Activated T-cell treated with anti-CD3 and anti-CD28 coated beads, Interleukin-2, amount 50 U/mL, for 4 hours (primary cell): ENCODE measurements at regions not wholly inside any gene's neighbourhood (a gene's known extent, or its start where the extent isn't known, plus 50 kb on each side); places are given as distances from the start of the nearest gene placed in this dataset.
"Not testable (repeated sequence)": the region's sequence is repeated elsewhere in the genome, so short reads cannot be mapped to it uniquely, and the experiment has no call there.

Source experiments
- ATAC-seq, 2 donors: fragments of 200-7000 bp; cut with Tn5 transposase; one replicate each; pipeline ENCODE4 v1.10.0; 2021
- DNase-seq: peaks from one replicate; pipeline ENCODE4 v3.0.0-alpha.2; 2020
- H3K27me3 Mint-ChIP-seq: one replicate; pipeline ENCODE4 v1.8.0; 2021; ENCODE audit warnings: low read depth, mixed read lengths
- H3K36me3 Mint-ChIP-seq: one replicate; pipeline ENCODE4 v1.8.0; 2022; ENCODE audit warnings: mixed read lengths; ENCODE audit not compliant: insufficient read depth
- H3K4me1 Mint-ChIP-seq: one replicate; pipeline ENCODE4 v1.8.0; 2021; ENCODE audit warnings: low read depth, mixed read lengths
- H3K4me3 Mint-ChIP-seq: one replicate; pipeline ENCODE4 v1.8.0; 2021; ENCODE audit warnings: mild to moderate bottlenecking, moderate library complexity, mixed read lengths
- H3K9me3 Mint-ChIP-seq: one replicate; pipeline ENCODE4 v1.8.0; 2021; ENCODE audit warnings: mixed read lengths

GRCh38 chr18:26637324-26637723 lies 89.0 kb upstream of the KCTD1 start:
- Mint-ChIP-seq H3K4me1 (no peaks in the 10 kb centered on the region), H3K9me3 (no peaks in the 10 kb centered on the region), H3K27me3 (no peaks in the 10 kb centered on the region), H3K4me3 (no peak overlapping the region), H3K36me3 (no peaks in the 10 kb centered on the region)
- ATAC-seq (no peak), DNase-seq (no peak)

DNA sequence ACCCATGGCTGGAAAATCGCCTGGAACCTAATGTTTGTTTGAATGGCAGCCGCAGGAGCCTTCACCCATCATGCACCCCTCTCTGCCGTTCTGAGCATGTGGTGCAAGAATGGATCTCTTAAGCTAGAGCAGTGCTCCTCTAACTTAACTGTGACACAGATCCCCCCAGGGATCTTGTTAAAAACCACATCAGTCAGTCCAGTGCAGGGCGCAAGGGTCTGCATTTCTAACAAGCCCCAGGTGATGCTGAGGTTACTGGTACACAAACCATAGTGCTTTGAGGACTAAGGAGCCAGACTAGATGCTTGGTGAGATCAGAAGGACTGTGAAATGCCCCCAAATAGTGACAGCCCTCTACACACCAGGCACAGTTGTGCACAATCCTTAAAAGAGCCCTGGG lies 87.1 kb upstream of the KCTD1 start:
- ATAC-seq: no peak
- Mint-ChIP-seq H3K27me3 (no peaks in the 10 kb centered on the region), H3K9me3 (no peaks in the 10 kb centered on the region), H3K36me3 (no peaks in the 10 kb centered on the region), H3K4me1 (no peaks in the 10 kb centered on the region), H3K4me3 (no peak overlapping the region)
- no peak for DNase-seq

DNA sequence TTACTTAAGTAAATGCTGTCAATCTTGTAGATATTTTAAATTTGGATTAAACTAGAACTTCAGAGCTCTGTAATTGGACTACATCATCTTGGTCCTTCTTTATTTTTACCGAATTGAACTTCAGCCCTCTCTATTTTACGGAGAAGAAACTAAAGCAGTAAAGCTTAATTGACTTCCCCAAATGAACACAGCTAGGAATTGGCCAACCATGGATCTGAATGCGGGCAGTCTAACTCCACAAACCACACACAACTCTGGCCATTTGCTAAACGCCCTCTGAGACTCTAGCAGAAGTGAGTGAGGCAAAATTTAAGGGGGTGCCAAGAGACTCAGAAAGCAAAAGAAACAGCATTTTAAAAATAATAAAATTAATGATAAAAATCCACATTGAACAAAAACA lies 86.3 kb upstream of the KCTD1 start:
- no peaks in the 10 kb centered on the region for H3K27me3 Mint-ChIP-seq
- H3K4me1 Mint-ChIP-seq: no peaks in the 10 kb centered on the region
- no peaks in the 10 kb centered on the region for H3K9me3 Mint-ChIP-seq
- no peak overlapping the region for H3K4me3 Mint-ChIP-seq
- DNase-seq (no peak), ATAC-seq (no peak)
- H3K36me3 Mint-ChIP-seq: no peaks in the 10 kb centered on the region

DNA sequence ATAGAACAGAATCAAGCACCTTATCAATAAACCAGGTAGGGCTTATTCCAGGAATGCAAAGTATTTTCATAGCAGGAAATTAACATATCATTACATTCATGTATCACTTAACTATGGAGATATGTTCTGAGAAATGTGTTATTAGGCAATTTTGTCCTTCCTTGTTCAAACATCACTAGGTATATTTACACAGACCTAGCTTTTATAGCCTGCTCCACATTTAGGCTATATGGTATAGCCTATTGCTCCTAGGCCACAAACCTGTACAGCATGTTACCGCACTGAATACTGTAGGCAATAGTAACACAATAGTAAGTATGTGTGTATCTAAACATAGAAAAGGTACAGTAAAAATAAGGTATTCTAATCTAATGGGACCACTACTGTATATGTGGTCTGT lies 82.8 kb upstream of the KCTD1 start:
- peaks cover 7% of the 10 kb centered on the region for H3K27me3 Mint-ChIP-seq
- DNase-seq: no peak
- H3K4me1 Mint-ChIP-seq: no peaks in the 10 kb centered on the region
- ATAC-seq: no peak
- H3K36me3 Mint-ChIP-seq: no peaks in the 10 kb centered on the region
- H3K4me3 Mint-ChIP-seq: no peak overlapping the region
- H3K9me3 Mint-ChIP-seq: no peaks in the 10 kb centered on the region

GRCh38 chr18:26630596-26630995 lies 82.2 kb upstream of the KCTD1 start:
- Mint-ChIP-seq H3K4me1 (no peaks in the 10 kb centered on the region), H3K36me3 (no peaks in the 10 kb centered on the region), H3K27me3 (peaks cover 7% of the 10 kb centered on the region), H3K9me3 (peaks cover 3% of the 10 kb centered on the region), H3K4me3 (no peak overlapping the region)
- DNase-seq (no peak), ATAC-seq (no peak)

DNA sequence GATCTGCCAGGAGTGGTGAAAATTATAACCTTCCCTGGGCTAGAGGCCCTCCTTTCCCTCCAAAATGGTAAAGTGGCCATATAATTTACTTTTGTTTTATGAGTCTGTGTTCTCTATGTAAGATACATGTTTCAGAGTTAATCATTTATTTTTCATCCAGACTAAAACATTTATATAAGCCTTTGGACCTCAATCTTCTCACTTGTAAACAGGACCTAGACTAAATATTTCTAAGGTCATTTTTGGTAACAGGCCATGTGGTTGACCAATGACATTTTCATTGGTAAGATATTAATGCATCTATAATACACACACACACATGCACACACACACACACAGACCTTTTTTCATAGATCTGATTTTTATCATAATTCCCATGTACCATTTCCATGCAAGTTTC lies 79.7 kb upstream of the KCTD1 start:
- Mint-ChIP-seq H3K36me3 (no peaks in the 10 kb centered on the region), H3K4me1 (no peaks in the 10 kb centered on the region), H3K9me3 (peaks cover 19% of the 10 kb centered on the region), H3K27me3 (peaks cover 7% of the 10 kb centered on the region), H3K4me3 (no peak overlapping the region)
- no peak for ATAC-seq
- DNase-seq: no peak

DNA sequence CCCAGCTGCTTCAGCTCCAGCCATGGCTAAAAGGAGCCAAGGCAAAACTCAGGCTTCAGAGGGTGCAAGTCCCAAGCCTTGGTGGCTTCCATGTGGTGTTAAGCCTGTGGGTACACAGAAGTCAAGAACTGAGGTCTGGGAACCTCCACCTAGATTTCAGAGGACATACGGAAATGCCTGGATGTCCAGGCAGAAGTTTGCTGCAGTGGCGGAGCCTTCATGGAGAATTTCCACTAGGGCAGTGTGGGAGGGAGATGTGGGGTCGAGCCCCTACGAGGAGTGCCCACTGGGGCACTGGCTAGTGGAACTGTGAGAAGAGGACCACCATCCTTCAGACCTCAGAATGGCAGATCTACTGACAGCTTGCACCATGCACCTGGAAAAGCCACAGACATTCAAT lies 76.1 kb upstream of the KCTD1 start:
- Mint-ChIP-seq H3K9me3 (peaks cover 19% of the 10 kb centered on the region), H3K4me3 (no peak overlapping the region), H3K27me3 (peaks cover 7% of the 10 kb centered on the region), H3K4me1 (no peaks in the 10 kb centered on the region), H3K36me3 (no peaks in the 10 kb centered on the region)
- DNase-seq: no peak
- ATAC-seq: no peak

- H3K9me3 Mint-ChIP-seq: peaks cover 19% of the 10 kb centered on the region
- not testable (repeated sequence) for DNase-seq, H3K36me3 Mint-ChIP-seq, ATAC-seq, H3K4me1 Mint-ChIP-seq, H3K27me3 Mint-ChIP-seq, H3K4me3 Mint-ChIP-seq
These were observed 75.0 kb upstream of the KCTD1 start for GRCh38 chr18:26623314-26623713.

DNA sequence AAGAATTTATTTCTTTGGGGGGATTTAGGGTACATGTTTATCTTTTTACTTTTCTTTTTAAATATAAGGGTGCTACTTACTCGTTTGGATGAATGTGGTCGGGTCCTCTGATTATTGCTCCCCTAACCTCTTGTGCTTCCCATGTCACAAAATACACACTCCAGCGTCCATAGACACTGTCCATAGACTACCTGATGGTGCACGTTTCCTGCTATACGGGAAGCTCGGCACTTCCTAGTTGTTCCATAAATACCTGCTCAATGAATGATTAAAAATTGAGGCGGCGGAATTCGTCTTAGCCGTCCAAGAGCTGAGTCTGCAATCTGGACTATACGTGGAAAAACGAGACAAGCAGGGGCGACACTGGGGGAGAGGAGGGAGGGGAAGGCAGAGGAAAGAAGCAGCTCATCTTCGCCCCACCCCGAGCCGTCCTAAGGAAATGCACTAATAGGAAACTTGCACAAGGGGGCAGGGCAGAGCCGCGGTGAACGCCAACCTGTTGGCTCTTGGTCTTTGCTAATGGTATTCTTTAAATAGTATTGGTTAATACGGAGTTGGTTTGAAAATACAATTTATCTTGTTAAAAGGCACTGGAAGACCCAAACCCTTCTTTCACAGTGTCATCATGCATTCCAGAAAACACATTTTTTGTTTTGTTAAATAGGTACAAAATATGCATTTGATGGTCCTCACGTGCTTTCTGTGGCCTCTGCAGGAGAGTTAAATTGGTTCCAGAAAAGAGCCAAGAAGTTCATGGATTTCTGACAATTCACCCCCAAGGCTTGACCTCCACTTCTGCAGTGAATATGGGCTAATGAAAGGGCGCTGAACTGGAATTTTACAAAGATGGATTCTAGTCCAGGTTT lies 73.0 kb upstream of the KCTD1 start:
- no peak overlapping the region for H3K4me3 Mint-ChIP-seq
- H3K27me3 Mint-ChIP-seq: no peaks in the 10 kb centered on the region
- ATAC-seq (no peak), DNase-seq (no peak)
- H3K4me1 Mint-ChIP-seq: no peaks in the 10 kb centered on the region
- peaks cover 19% of the 10 kb centered on the region for H3K9me3 Mint-ChIP-seq
- no peaks in the 10 kb centered on the region for H3K36me3 Mint-ChIP-seq

- Mint-ChIP-seq H3K4me1 (no peaks in the 10 kb centered on the region), H3K36me3 (peaks cover 1% of the 10 kb centered on the region), H3K9me3 (peaks cover 7% of the 10 kb centered on the region), H3K27me3 (peaks cover 3% of the 10 kb centered on the region), H3K4me3 (no peak overlapping the region)
- DNase-seq (no peak), ATAC-seq (no peak)
These were observed 71.0 kb upstream of the KCTD1 start for GRCh38 chr18:26619350-26619749.

DNA sequence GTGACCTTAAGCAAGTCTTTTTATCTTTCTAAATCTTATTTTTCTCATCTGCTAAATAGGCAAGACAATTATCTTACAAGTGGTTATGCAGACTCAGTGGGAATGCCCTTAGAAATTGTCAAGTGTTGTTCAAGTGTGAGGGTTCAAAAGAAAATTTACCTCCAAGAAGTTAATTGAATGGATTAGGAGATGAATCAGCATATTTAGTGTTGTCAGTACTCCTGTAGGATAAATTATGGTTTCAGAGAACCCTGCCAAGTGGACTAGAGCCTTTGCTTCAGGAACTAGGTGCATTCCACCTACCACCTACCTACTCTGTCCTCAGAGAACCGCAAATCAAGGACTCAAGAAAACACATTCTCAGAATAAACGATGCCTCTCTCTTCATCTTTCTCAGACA lies 69.8 kb upstream of the KCTD1 start:
- DNase-seq (no peak), ATAC-seq (no peak)
- H3K36me3 Mint-ChIP-seq: peaks cover 1% of the 10 kb centered on the region
- H3K27me3 Mint-ChIP-seq: peaks cover 5% of the 10 kb centered on the region
- no peaks in the 10 kb centered on the region for H3K9me3 Mint-ChIP-seq
- no peak overlapping the region for H3K4me3 Mint-ChIP-seq
- H3K4me1 Mint-ChIP-seq: no peaks in the 10 kb centered on the region

GRCh38 chr18:26617151-26617554 lies 68.8 kb upstream of the KCTD1 start:
- no peak for DNase-seq
- no peak overlapping the region for H3K4me3 Mint-ChIP-seq
- no peak for ATAC-seq
- no peaks in the 10 kb centered on the region for H3K4me1 Mint-ChIP-seq
- peaks cover 5% of the 10 kb centered on the region for H3K27me3 Mint-ChIP-seq
- no peaks in the 10 kb centered on the region for H3K9me3 Mint-ChIP-seq
- peaks cover 1% of the 10 kb centered on the region for H3K36me3 Mint-ChIP-seq

DNA sequence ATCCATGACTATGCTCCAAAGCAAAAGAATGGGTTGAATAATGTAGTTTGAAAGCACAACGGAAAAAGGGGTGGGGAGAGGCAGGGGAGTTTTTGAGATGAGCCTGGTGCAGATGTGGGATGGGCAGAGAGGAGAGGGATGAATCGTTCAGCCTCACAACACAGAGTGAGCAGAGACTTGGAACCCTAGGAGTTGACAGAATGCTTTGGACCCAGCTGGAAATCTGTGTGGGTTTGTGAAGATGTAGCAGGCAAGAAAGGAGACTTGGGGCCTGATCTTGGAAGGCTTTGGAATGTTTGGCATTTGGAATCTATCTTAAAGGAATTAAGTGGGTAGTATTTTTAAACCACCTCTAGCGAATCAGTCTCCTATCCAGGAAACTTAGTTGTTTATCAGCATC lies 66.0 kb upstream of the KCTD1 start:
- Mint-ChIP-seq H3K4me1 (no peaks in the 10 kb centered on the region), H3K9me3 (no peaks in the 10 kb centered on the region), H3K4me3 (no peak overlapping the region), H3K36me3 (peaks cover 1% of the 10 kb centered on the region), H3K27me3 (peaks cover 8% of the 10 kb centered on the region)
- DNase-seq (no peak), ATAC-seq (no peak)
